RPMI7951 (cell line): ENCODE measurements at regions not wholly inside any gene's neighbourhood (a gene's known extent, or its start where the extent isn't known, plus 50 kb on each side); places are given as distances from the start of the nearest gene placed in this dataset.

Experiments used
- DNase-seq: peaks from one replicate; pipeline ENCODE4 v3.0.0-alpha.2; 2012; ENCODE audit warnings: low read depth

DNA sequence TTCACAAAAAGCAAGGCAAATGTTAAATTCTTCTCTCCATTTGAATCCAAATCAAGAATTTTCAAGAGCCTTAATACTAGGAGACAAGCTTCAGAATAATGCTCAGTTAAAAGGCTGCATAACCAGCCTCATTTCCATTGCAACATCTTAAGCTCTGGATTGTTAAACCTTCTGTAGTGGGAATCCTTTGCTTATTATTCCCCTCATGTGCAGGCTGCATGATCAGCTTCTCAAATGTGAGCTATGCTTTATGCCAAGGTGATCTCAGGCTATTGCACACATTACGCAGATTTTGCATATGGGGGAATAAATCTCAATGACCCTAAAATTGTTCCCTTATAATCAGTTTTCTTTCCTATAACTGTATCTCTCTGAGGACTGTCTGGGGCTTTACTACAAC, 71.7 kb upstream of the CCDC196 start:
- no peak for DNase-seq

DNA sequence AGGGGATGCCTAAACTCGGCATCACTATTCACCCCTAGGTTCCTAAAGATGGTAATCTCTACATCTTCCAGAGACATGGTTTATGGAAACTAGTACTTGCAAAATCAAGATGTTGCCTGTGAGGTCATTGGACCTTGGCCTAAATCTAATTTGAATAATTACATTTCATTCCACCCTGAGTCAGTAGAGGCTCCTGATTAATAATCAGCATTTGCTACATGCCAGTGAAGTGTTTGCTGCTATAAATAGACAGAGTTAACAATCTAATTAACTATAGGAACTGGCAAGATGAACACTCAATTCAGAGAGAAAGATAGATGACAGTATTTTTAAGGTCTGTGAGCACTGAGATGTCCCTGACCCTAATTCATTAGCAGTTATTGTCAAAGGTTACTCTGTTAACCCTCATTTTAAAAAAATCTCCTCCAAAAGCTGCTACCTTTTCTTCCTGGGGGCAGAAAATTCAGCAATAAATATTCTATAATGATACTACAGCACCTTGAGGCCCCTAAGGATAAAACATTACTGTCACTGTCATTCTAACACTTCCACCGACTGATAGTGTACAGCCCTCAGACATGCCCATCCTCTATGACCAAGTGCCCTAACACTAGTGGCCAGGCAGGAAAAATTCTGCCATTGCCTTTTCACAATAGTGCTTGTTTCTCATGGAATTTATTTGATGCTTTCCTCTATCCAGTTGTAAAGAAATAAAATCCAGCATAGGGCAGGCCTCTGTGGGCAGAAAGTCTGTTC, 65.7 kb upstream of the CCDC196 start:
- DNase-seq: no peak

DNA sequence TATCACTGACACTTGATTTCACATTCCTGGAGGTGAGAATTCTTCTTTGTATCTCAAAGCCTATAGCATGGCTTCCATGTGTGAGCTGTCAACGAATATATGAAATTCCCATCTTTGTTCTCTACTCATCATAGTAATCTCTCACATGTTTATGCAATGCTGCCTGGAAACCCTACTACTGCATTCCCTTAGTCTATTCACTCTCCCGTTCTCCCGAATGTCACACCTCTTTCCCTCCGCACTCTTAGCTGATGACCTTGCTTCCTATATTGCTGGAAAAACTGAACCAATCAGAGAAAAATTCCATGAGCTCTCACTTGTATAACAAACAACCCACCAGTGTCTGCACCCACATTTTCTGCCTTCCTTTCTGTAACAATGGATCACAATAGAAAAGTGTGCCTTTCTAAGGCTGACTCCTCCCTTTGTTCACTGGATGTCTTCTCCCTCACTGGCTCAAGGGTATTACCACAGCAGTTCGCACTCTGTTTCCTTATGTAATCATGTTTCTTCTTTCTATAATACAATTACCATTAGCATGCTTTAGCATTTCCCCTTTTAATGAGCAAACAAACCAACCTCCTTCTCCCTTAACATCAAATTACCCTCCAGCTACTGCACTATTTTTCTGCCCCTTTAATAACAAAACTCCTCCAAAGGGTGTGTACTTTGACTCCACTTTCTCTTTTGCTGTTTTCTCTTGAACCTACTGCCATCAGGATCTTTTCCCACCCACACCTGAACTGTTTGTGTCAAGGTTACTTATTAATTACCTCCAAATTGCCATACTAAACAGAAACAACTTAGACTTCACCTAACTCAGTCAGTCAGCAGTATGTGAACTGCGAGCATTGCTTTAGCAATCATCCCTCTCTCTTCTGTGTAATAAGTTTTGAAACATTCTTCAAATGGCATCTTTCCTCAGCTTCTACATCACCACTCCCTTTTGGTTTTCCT, 63.9 kb upstream of the CCDC196 start:
- no peak for DNase-seq

DNA sequence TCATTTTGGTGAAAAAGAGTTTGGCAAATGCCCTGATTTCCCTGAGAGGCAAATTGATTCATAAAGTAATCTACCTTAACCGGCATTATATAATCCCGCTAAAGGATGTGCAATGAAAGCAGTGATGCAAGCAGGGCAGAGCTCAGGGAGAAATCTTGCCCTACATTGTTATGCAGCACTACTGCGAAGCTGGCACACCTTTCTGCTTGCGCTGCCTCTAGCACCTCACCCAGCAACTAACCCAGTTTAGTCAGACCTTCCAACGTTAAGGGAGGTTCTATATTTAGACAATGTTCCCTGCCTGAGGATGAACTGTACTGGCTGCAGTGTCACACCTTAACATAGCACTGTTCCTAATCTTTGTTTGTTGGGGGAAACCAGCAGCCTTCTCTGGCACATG, 60.8 kb upstream of the CCDC196 start:
- DNase-seq: no peak

DNA sequence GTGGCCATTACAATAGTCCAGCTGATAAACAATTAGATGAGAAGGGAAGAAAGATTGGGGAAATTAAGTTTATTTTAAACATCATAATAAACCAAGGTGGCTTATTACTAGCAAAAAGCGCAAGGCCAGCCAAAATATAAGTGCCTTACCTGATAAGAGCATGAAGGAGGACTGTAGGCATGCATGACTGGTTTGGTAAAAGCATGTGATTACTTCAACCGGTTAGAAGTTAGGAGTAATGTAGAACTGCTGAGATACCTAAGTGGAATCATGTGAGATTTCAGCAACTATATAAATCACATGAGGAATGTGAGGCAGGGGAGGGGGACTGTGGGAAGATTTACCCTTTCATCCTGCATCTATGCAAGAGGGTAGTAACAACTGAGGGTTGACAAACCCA, 59.7 kb upstream of the CCDC196 start:
- no peak for DNase-seq

DNA sequence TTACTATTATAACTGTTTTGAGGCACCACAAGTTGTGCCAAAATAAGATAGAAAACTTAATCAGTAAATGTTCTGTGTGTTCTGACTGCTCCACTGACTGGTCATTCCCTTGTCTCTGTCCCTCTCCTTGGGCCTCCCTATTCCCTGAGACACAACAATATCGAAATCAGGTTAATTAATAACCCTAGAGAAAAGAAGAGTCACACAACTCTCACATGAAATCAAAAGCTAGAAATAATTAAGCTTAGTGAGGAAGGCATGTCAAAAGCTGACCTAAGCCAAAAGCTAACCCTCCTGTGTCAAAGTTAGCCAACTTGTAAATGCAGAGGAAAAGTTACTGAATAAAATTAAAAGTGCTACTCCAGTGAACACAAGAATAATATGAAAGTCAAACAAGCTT, 53.8 kb upstream of the CCDC196 start:
- no peak for DNase-seq

DNA sequence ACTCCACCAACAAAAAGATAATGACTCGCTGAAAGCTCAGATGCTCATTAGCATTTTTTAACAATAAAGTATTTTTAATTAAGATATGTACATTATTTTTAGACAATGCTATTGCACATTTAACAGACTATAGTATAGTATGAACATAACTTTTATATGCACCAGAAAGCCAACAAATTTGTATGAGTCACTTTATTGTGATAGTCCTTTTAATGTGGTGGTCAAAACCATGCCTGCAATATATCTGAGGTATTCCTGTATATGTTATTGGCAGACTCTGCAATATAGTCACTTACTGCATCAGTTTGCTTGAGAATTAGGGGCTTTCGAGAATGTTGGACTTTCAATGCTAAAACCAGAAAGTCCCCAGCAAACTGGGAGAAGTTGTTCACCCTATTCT, 51.7 kb upstream of the CCDC196 start:
- DNase-seq: no peak

DNA sequence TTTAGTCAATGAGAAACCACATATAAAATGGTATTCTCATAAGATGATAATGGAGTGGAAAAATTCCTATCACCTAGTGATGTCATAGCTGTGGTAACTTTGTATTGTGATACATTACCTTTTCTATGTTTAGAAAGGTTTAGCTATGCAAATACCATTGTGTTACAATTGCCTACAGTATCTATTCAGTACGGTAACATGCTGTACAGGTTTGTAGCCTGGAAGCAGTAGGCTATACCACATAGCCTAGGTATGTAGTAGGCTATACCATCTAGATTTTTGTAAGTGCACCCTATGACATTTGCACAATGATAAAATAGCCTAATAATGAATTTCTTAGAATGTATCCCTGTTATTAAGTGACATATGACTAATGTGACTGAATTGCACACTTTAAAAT, 50.5 kb upstream of the CCDC196 start:
- no peak for DNase-seq
